IMR-90 (cell line): ENCODE measurements at regions not wholly inside any gene's neighbourhood (a gene's known extent, or its start where the extent isn't known, plus 50 kb on each side); places are given as distances from the start of the nearest gene placed in this dataset.
A peak's percentile ranks its signal among the peaks of the same experiment; 100 is the strongest.
"Not testable (repeated sequence)": the region's sequence is repeated elsewhere in the genome, so short reads cannot be mapped to it uniquely, and the experiment has no call there.

Experiments used
- ATAC-seq: fragments of 200-7000 bp; cut with Tn5 transposase; 2 replicates; pipeline ENCODE4 v1.9.1; 2020; ENCODE audit warnings: low read depth, mild to moderate bottlenecking, moderate library complexity
- BruUV-seq: library from RNA; stranded (reverse); fragments of 400-500 nt; replicated peaks from 2 replicates; lab custom pipeline; 2021; lab: Mats Ljungman, UMichigan
- CTCF ChIA-PET: fragments of 300-600 bp; formaldehyde crosslinking; extraction: SDS; loops from one replicate; lab custom pipeline; 2021; ENCODE audit warnings: antibody characterized with exemption; lab: Yijun Ruan, JAX
- POLR2A ChIA-PET: fragments of 300-600 bp; sonication (Branson Sonifier 250); formaldehyde crosslinking; loops from one replicate; lab custom pipeline; 2022; ENCODE audit warnings: antibody characterized with exemption; ENCODE audit not compliant: unreplicated experiment; lab: Charles Lee
- DNase-seq: peaks from one replicate; pipeline ENCODE4 v3.0.0; 2013
- H2AFZ ChIP-seq: replicated peaks from 2 replicates; pipeline ENCODE3; 2013; ENCODE audit warnings: low read length, mild to moderate bottlenecking; ENCODE audit not compliant: poor library complexity
- H2AK5ac ChIP-seq: 2 replicates; pipeline ENCODE4 v1.6.1; 2013; ENCODE audit warnings: low read depth, low read length, inconsistent platforms
- H2AK9ac ChIP-seq: replicated peaks from 2 replicates; pipeline ENCODE3; 2013; ENCODE audit warnings: mild to moderate bottlenecking, low read depth, low read length, moderate library complexity; ENCODE audit not compliant: poor library complexity
- H2BK120ac ChIP-seq: 2 replicates; pipeline ENCODE4 v1.6.1; 2013; ENCODE audit warnings: low read depth, low read length, inconsistent platforms
- H2BK15ac ChIP-seq: 3 replicates; pipeline ENCODE4 v1.6.1; 2013; ENCODE audit warnings: low read depth, low read length, inconsistent platforms
- H2BK20ac ChIP-seq: 2 replicates; pipeline ENCODE4 v1.6.1; 2013; ENCODE audit warnings: low read depth, mild to moderate bottlenecking, inconsistent platforms, low read length, moderate library complexity
- H2BK5ac ChIP-seq: 2 replicates; pipeline ENCODE4 v1.6.1; 2013; ENCODE audit warnings: mild to moderate bottlenecking, low read depth, low read length, inconsistent platforms; ENCODE audit not compliant: poor library complexity, severe bottlenecking
- H3K14ac ChIP-seq: replicated peaks from 2 replicates; pipeline ENCODE4 v1.6.1; 2013; ENCODE audit warnings: low read depth, low read length, inconsistent platforms
- H3K18ac ChIP-seq: 2 replicates; pipeline ENCODE4 v1.6.1; 2013; ENCODE audit warnings: low read depth, low read length, control low read depth
- H3K23ac ChIP-seq: 2 replicates; pipeline ENCODE4 v1.6.1; 2013; ENCODE audit warnings: low read depth, low read length, inconsistent platforms
- H3K27ac ChIP-seq: 2 replicates; pipeline ENCODE4 v1.5.1; 2013; ENCODE audit warnings: mild to moderate bottlenecking, control low read depth, low read length; ENCODE audit not compliant: insufficient read depth
- H3K27me3 ChIP-seq: 2 replicates; pipeline ENCODE4 v1.6.1; 2013; ENCODE audit warnings: low read length; ENCODE audit not compliant: control insufficient read depth, insufficient read depth
- H3K36me3 ChIP-seq: 2 replicates; pipeline ENCODE4 v1.6.1; 2013; ENCODE audit warnings: low read length, mixed read lengths; ENCODE audit not compliant: control insufficient read depth, insufficient read depth
- H3K4ac ChIP-seq: 2 replicates; pipeline ENCODE4 v1.6.1; 2013; ENCODE audit warnings: low read depth, low read length, inconsistent platforms
- H3K4me1 ChIP-seq: 2 replicates; pipeline ENCODE4 v1.6.1; 2013; ENCODE audit warnings: low read length, mixed read lengths; ENCODE audit not compliant: control insufficient read depth, insufficient read depth
- H3K4me2 ChIP-seq: 2 replicates; pipeline ENCODE4 v1.6.1; 2013; ENCODE audit warnings: low read depth, mild to moderate bottlenecking, control low read depth, low read length, moderate library complexity
- H3K4me3 ChIP-seq: 2 replicates; pipeline ENCODE4 v1.5.1; 2013; ENCODE audit warnings: low read depth, mild to moderate bottlenecking, control low read depth, low read length, moderate library complexity; ENCODE audit not compliant: insufficient read depth
- H3K56ac ChIP-seq: 2 replicates; pipeline ENCODE4 v1.6.1; 2013; ENCODE audit warnings: low read length, inconsistent platforms; ENCODE audit not compliant: insufficient read depth; ENCODE audit errors: extremely low read depth
- H3K79me1 ChIP-seq, 2 experiments: 2 replicates each; pipeline ENCODE4 v1.6.1; 2013; ENCODE audit warnings: low read length in 2 of 2, inconsistent platforms in 1 of 2, low read depth in 1 of 2
- H3K9ac ChIP-seq: 2 replicates; pipeline ENCODE4 v1.6.1; 2013; ENCODE audit warnings: low read depth, low read length, control low read depth
- H3K9me1 ChIP-seq: 2 replicates; pipeline ENCODE4 v1.6.1; 2013; ENCODE audit warnings: low read length, inconsistent platforms; ENCODE audit not compliant: insufficient read depth
- H3K9me3 ChIP-seq: 2 replicates; pipeline ENCODE4 v1.6.1; 2013; ENCODE audit warnings: low read length; ENCODE audit not compliant: control insufficient read depth, insufficient read depth
- H4K20me1 ChIP-seq: 2 replicates; pipeline ENCODE4 v1.6.1; 2013; ENCODE audit warnings: low read length, inconsistent platforms; ENCODE audit not compliant: insufficient read depth
- H4K5ac ChIP-seq: 2 replicates; pipeline ENCODE4 v1.6.1; 2013; ENCODE audit warnings: mild to moderate bottlenecking, low read depth, low read length, control low read depth
- H4K8ac ChIP-seq, 2 experiments: 2 replicates each; pipeline ENCODE4 v1.6.1; 2013; ENCODE audit warnings: low read depth in 2 of 2, low read length in 2 of 2, control low read depth in 1 of 2, inconsistent platforms in 1 of 2
- H4K91ac ChIP-seq: 2 replicates; pipeline ENCODE4 v1.6.1; 2013; ENCODE audit warnings: low read depth, low read length, inconsistent platforms; ENCODE audit not compliant: insufficient read depth
- WGBS, 2 experiments: methylation state at CpG; one replicate each; pipeline versions ENCODE4 v1.1.5 to v1.1.7; 2013; ENCODE audit warnings: missing lambda C conversion rate in 2 of 2; ENCODE audit not compliant: insufficient read length in 1 of 2; ENCODE audit errors: extremely low coverage in 2 of 2; 5-methylcytosine and 5-hydroxymethylcytosine counted together
- dilution Hi-C: fragments of 300-500 bp; cut with HindIII; formaldehyde crosslinking; loops from one replicate; pipeline ENCODE4 v1.14.3; 2018; ENCODE audit warnings: low sequenced_read_pairs; ENCODE audit not compliant: unreplicated experiment
- in situ Hi-C: fragments of 300-500 bp; cut with MboI; formaldehyde crosslinking; loops from 3 replicates; pipeline ENCODE4 v1.14.3; 2019; ENCODE audit warnings: low sequenced_read_pairs, inconsistent platforms, mixed read lengths
- intact Hi-C: fragments of 100-400 bp; cut with micrococcal nuclease; formaldehyde crosslinking; loops from 2 replicates; pipeline ENCODE4 v1.10.0; 2022

DNA sequence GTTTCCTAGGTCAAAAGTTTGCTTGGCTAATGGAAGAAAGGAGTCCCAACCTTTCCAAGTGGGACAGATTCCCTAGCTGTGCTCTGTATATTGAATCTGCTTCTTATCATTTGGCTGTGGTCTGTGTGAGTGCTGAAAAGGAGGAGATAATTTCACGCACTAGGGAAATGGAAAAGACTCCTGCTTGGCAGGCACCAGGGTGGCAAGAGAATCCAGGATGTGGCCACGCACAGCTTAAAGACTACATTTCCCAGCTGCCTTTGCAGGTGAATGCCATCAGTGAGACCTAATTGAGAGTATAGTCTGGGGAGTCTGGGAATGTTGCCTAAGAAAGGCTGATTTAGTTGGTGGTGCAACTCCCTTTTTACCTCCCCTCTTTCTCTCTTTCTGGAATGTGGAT lies 253.5 kb upstream of the PLGLB1 start:
- H4K8ac ChIP-seq, H2AK9ac ChIP-seq, H2BK5ac ChIP-seq, H3K56ac ChIP-seq, H4K20me1 ChIP-seq, H3K23ac ChIP-seq, H3K27me3 ChIP-seq, H2AFZ ChIP-seq, intact Hi-C loops, H4K5ac ChIP-seq, H3K79me1 ChIP-seq, H3K4me2 ChIP-seq, H3K4ac ChIP-seq, H3K4me1 ChIP-seq, H3K9me1 ChIP-seq, DNase-seq, H3K9ac ChIP-seq, H2AK5ac ChIP-seq, H3K9me3 ChIP-seq, H3K18ac ChIP-seq, CTCF ChIA-PET, H2BK120ac ChIP-seq, dilution Hi-C loops, H3K4me3 ChIP-seq, H3K14ac ChIP-seq, in situ Hi-C loops, H4K91ac ChIP-seq, POLR2A ChIA-PET, H2BK20ac ChIP-seq, H3K27ac ChIP-seq, BruUV-seq, H2BK15ac ChIP-seq, H3K36me3 ChIP-seq: not testable (repeated sequence)
- no CpG with 5 or more reads among the region's 2 CpGs for WGBS, 2 experiments
- ATAC-seq = peak; percentile 42

DNA sequence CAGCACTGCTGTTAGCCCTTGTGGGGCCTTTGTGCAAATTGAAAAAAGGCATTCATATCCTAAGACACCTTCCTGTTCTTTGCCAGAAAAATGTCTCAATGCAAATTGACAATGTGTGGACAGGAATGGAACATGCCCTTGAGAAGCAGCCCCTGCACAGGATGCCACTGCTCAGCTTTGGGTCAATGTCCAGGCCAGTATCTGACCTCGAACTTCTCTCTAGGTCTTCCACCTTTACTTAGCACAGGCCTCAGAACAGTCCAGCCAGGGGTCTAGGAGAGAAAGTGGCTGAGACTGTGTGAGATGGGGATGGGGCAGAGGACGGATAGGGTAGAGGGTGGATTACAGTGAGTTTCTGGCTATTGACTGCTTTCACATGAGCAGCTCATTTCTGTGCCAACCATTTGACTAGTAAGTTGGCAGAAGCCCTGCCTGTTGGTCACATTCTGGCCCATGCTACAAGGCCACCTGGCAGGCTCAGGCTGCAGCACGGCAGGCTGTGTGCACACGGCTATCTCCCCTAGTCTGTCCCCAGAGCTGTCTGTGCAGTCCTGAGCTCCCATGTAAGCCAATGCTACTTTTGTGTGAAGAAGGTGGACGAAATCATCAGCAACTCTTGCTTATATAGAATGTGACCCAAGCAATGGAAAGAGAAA lies 254.5 kb upstream of the PLGLB1 start:
- H2BK5ac ChIP-seq, H2AK9ac ChIP-seq, BruUV-seq, H3K27me3 ChIP-seq, H2AK5ac ChIP-seq, H3K9me1 ChIP-seq, H3K56ac ChIP-seq, intact Hi-C loops, H3K4me1 ChIP-seq, H2BK15ac ChIP-seq, dilution Hi-C loops, in situ Hi-C loops, H3K79me1 ChIP-seq, H2BK20ac ChIP-seq, H3K14ac ChIP-seq, H4K8ac ChIP-seq, H3K18ac ChIP-seq, H4K91ac ChIP-seq, H2BK120ac ChIP-seq, POLR2A ChIA-PET, ATAC-seq, H3K23ac ChIP-seq, CTCF ChIA-PET, H3K4me2 ChIP-seq, H3K27ac ChIP-seq, H2AFZ ChIP-seq, H3K9ac ChIP-seq, H3K4ac ChIP-seq, H3K36me3 ChIP-seq, H3K4me3 ChIP-seq, DNase-seq, H4K5ac ChIP-seq, H3K9me3 ChIP-seq, H4K20me1 ChIP-seq: not testable (repeated sequence)
- no CpG with 5 or more reads among the region's 5 CpGs for WGBS, 2 experiments
